ENCODE measurements at regions not wholly inside any gene's neighbourhood (a gene's known extent, or its start where the extent isn't known, plus 50 kb on each side); places are given as distances from the start of the nearest gene placed in this dataset.
"Not testable (repeated sequence)": the region's sequence is repeated elsewhere in the genome, so short reads cannot be mapped to it uniquely, and the experiment has no call there.

- not testable (repeated sequence) for DNase-seq
Measured at GRCh38 chr12:24503477-24503876, 445.4 kb downstream of the BCAT1 start.

DNA sequence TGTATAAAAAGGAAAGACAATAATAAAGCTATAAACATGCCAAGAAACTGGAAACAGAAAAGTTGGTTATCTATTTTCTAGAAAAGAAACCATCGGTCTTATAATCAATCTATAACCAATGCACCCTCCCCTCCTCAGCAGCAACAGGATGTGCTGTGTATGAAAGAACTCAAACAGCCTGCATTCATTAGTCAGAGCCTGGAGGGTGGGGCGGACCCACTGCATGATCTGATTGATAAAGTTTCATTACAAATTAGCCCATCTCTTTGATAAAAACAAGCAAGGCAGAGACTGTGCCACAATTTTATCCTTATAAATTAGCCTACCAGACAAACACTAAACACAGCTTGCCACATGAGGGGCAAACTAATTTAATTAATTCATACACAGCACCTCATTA is 448.1 kb downstream of the BCAT1 start:
- no peak for DNase-seq

- no peak for DNase-seq
Measured at GRCh38 chr12:24500421-24500820, 448.5 kb downstream of the BCAT1 start.

DNA sequence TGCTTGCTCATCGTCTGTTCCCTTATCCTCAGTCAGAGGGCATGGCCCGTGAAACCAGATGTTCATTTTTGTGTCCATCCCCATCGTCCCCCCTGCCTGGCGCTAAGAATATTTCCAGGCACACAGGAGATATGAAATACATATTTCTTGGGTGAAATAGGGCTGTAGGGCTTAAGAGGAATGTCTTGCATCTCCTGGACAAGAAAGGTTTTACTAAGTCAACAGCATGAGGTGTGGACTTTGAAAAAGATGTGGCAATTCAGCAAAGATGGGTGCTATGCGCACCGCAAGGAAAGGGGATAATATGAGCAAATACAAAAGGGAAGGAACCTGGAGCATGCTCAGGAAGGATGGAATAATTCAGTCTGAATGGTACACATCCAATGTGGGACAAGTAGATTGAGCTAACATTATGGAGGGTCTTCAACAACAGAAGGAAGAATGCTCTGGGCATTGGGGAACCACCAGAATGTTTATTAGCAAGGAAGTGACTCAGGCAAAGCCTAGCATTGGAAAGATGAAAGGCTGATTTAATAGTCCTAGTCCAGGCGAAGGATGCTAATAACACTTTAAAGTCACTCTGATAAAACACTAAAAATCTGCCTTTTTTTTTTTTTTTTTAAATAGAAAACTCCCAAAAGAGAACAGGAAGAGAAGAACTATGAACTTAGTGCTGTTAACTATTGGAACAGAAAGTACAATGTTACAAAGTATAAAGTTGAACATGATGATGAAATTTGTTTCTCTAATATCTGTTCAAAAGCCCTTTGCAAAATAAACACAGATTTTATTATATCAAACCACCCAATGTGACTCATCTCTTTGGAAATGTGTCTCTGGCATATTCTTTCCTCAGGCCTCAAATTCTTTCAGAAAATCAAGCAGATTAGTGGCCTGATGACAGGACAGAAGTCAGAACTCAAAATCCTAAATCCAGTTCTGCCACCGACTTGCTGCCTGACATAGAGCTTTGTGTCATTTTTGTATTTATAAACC is 449.5 kb downstream of the BCAT1 start:
- DNase-seq: no peak

GRCh38 chr12:24496755-24497154 is 452.1 kb downstream of the BCAT1 start:
- DNase-seq: no peak

DNA sequence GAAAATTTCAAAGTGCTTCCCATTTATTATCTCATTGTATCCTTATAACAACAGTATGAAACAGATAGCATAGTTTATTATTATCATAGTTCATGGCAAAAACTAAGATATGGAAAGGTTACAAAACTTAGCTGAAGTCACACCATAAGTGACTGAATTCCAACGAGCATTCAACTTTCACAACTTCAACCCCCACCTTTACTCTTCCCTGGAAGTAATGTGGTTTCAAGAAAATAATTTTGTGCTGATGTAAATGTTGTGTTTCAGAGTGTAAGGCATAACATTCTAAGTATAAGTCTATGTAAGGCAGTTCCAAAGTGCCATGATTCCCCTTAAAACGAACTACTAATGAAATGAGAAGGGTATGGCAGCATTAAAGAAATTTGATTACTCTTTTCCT is 454.5 kb downstream of the BCAT1 start:
- DNase-seq: no peak

DNA sequence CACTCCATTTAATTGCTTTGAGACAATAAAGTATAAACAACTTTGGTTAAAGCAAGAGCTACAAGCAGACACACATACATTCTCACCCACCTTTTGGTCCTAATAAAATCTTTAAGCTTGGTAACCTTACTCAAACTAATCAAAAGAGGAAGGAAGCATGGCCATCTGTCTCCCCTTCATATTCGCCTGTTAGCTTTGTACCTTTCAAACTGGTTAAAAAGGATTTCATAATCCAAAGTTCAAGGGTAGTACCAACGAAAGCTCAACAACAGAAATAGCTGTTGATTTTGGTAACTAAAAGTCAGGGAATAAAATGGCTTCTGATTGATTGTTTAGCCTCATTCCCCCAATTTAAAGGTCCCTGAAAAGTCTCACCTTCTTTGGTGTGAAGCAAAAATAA is 456.9 kb downstream of the BCAT1 start:
- DNase-seq: no peak

- DNase-seq: no peak
Measured at GRCh38 chr12:24489939-24490338, 459.0 kb downstream of the BCAT1 start.

- no peak for DNase-seq
Measured at GRCh38 chr12:24488906-24489619, 459.8 kb downstream of the BCAT1 start.

DNA sequence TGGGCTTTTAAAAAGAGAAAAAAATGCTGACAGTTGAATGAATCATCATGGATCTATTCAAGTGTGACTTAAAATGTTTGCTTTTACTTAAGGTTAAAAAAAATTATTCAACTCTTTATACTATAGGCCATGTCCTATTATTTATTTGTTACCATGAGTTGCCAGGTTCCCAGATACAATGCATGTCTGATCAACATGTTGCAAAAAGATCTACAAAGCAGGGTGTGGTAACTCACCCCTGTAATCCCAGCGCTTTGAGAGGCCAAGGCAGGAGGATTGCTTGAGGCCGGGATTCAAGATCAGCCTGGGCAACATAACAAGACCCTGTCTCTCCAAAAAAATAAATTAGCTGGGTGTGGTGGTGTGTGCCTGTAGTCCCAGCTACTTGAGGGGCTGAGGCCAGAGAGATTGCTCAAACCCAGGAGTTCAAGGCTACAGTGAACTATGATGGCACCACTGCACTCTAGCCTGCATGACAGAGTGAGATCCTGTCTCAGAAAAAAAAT is 460.8 kb downstream of the BCAT1 start:
- DNase-seq: no peak

- no peak for DNase-seq
Measured at GRCh38 chr12:24487606-24488005, 461.3 kb downstream of the BCAT1 start.

DNA sequence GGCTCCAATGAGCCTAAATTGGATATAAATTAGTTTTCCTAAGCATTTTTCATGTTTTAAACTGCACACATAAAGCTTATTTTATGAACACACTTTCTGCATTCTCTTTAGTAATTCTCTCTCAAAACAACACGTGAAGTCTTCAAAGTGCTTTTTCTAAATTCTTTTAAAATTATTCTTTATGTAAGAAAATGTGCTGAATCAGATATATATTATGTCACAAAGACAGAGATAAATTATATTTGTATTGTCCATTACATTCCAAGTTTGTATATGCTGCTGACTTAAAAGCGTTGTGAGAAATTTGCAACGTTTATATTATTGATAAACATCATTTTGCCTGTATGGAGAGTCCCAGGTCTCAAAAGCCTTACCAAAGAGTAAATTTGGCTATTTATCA is 465.2 kb downstream of the BCAT1 start:
- no peak for DNase-seq

DNA sequence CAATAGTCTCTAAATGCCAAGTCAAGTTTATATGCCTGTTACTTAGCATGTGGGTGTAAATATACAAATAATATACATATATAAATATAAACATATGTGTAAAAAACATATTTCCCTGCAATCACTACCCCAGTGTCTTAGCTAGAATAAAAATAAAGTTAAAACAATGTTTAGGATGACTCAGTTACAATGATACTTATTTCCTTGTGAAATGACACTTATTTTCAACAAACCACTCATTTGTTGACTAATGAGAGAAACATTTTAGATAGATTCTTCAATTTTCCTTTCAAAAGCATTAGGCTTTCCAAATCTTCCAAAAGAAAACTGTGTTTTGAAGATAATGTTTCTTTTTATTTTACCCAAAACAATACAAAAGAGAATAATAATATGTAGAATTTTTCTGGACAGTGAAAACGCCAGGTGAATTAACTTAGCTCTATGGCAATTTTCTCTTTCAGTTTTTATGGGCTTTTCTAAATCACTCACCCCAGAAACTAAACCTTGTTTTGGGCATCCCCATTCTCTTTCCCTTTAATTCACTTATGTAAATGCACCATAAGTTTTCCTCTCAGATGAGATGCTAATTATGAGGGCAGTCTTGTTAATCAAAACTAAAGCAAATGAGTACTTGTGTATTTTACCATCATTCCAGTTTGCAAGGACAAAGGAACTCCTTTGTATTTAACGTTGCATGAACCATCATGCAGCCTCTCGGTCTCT is 465.9 kb downstream of the BCAT1 start:
- DNase-seq: no peak

DNA sequence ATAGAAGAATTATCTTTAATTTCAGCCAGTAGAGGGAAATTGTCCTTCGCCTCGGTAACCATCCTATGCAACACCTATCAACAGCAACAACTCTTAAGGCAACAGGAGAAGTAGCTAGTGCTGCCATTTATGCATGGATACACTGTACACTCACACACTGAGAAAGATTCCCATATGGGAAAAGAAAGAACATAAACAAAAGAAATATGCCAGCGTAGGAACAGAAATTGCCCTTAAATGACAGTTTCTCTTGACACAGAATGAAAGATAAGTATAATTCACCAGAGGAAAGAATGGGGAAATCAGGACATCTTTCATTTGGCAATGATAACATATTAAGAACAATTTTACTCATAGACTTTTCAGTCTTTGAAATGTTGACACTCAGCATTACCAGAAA is 466.9 kb downstream of the BCAT1 start:
- no peak for DNase-seq

- no peak for DNase-seq
Measured at GRCh38 chr12:24480766-24481449, 468.0 kb downstream of the BCAT1 start.

DNA sequence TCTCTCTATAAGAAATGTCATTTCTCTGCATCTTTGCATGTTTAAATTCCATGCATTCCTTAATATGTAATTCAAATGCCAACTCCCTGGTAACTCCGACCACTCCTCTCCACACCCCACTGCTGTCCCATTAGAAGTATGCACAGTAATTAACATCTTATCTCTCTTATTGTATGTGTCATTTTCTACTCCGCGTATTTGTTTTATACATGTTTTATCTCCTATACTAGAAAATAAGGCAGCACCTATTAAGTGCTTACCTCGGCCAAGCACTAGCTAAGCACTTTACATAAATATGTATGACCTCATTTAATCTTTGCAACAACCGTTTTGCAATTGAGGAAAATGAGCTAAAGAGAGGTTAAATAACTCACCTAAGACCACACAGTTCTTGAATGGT is 469.8 kb downstream of the BCAT1 start:
- DNase-seq: no peak

DNA sequence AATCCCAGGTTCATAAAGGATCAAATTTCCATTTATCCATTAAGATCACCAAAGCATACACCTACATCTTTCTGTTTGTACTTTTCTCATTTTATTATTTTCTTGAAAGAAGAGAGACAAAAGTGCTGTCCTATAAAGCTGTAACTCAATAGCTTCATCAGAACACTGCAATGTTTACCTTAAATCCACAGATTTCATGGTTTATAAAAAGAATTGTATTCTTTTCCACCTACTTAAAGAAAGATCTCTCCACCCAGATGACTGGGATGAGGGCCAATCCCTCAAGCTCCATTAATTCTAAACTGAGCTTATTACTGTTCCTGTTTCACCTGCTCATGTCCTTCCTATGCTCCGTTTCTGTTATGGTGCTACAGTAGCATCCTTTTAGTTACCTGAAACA is 470.6 kb downstream of the BCAT1 start:
- DNase-seq: no peak

GRCh38 chr12:24476310-24476709 is 472.6 kb downstream of the BCAT1 start:
- DNase-seq: no peak

DNA sequence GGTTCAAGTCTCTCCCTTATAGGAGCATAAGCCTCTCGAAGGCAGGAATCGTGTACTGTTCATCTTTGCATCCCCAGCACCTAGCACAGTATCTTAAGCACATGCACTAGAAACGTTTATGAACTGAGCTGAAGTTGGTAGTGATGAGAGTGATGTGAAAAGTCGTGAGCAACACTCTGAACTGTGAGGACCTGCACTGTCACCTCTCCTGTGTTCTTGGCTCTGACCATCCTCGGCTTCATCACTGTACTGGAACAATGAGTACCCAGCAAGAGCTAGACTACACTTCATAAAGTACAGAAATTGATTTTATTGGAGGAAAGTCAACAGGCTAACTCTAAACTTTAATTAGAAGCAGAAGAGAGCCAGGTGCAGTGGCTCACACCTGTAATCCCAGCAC is 473.6 kb downstream of the BCAT1 start:
- no peak for DNase-seq

- no peak for DNase-seq
Measured at GRCh38 chr12:24473097-24473496, 475.8 kb downstream of the BCAT1 start.

DNA sequence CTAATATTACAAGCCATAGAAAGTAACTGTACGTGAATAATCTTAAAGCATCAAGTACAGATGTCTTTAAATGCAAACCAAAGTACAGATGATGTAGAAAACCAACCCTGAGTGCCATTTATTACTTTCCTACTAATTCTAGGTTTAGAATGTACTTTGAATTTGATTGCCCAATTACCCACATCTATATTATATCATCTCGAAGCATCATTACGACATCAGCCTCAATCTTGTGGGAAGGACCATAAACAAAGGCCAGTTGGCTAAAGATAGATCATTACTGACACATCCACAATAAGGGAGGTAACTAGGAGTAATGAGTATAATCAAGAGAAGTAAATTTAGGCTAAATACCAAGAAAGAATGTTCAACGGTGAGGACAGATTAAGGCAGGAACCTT is 478.9 kb downstream of the BCAT1 start:
- no peak for DNase-seq

GRCh38 chr12:24469089-24469488 is 479.8 kb downstream of the BCAT1 start:
- DNase-seq: no peak

GRCh38 chr12:24467226-24467625 is 481.7 kb downstream of the BCAT1 start:
- no peak for DNase-seq

Data from NCI-H1694 (cell line).